Thyroid gland (tissue), 4 donors: ENCODE measurements at regions not wholly inside any gene's neighbourhood (a gene's known extent, or its start where the extent isn't known, plus 50 kb on each side); places are given as distances from the start of the nearest gene placed in this dataset.

ENCODE experiments used
- DNase-seq, 2 donors: peaks; one replicate each; pipeline ENCODE4 v3.0.0-alpha.2; 2019
- H3K27ac ChIP-seq, 3 donors: fragments of 200-600 bp; sonication (generic); 1 replicate in 2 of 3; 2 replicates in 1 of 3; pipeline ENCODE4 v1.5.1; 2016 to 2019; ENCODE audit warnings: mild to moderate bottlenecking in 1 of 3, moderate library complexity in 1 of 3
- H3K27me3 ChIP-seq: fragments of 200-600 bp; sonication (generic); one replicate; pipeline ENCODE4 v1.5.1; 2019
- H3K36me3 ChIP-seq, 2 donors: fragments of 200-600 bp; sonication (generic); one replicate each; pipeline ENCODE4 v1.5.1; 2016 to 2019
- H3K4me1 ChIP-seq, 2 donors: fragments of 200-600 bp; sonication (generic); one replicate each; pipeline ENCODE4 v1.5.1; 2017 to 2019
- H3K4me3 ChIP-seq, 3 donors: fragments of 200-600 bp; sonication (generic); replicated peaks in 1 of 3; 1 replicate in 2 of 3; 2 replicates in 1 of 3; pipeline ENCODE4 v1.5.1; 2016; ENCODE audit warnings: mild to moderate bottlenecking in 1 of 3
- H3K9me3 ChIP-seq: fragments of 200-600 bp; sonication (generic); one replicate; pipeline ENCODE4 v1.5.1; 2017
- POLR2A ChIP-seq, 2 donors: fragments of 450-650 bp; IDR thresholded peaks; one replicate each; pipeline ENCODE4 v1.6.1; 2017; ENCODE audit warnings: antibody characterized with exemption in 2 of 2, mild to moderate bottlenecking in 2 of 2, moderate library complexity in 1 of 2
- WGBS, 2 donors: methylation state at CpG; one replicate each; pipeline ENCODE4 v1.1.5; 2017; 5-methylcytosine and 5-hydroxymethylcytosine counted together
- intact Hi-C: fragments of 100-400 bp; cut with DNase I; formaldehyde crosslinking; loops from one replicate; pipeline ENCODE4 v1.15.1; 2023
- TF ChIP-seq, protein P1 (sequence below), 6 experiments: fragments of 200-600 bp in 3 of 6; fragments of 450-650 bp in 3 of 6; sonication (generic) in 3 of 6; IDR thresholded peaks; one replicate each; pipeline ENCODE4 v1.5.1; 2016 to 2019; ENCODE audit warnings: antibody characterized with exemption in 6 of 6, mild to moderate bottlenecking in 2 of 6, inconsistent platforms in 1 of 6, moderate library complexity in 1 of 6

DNA sequence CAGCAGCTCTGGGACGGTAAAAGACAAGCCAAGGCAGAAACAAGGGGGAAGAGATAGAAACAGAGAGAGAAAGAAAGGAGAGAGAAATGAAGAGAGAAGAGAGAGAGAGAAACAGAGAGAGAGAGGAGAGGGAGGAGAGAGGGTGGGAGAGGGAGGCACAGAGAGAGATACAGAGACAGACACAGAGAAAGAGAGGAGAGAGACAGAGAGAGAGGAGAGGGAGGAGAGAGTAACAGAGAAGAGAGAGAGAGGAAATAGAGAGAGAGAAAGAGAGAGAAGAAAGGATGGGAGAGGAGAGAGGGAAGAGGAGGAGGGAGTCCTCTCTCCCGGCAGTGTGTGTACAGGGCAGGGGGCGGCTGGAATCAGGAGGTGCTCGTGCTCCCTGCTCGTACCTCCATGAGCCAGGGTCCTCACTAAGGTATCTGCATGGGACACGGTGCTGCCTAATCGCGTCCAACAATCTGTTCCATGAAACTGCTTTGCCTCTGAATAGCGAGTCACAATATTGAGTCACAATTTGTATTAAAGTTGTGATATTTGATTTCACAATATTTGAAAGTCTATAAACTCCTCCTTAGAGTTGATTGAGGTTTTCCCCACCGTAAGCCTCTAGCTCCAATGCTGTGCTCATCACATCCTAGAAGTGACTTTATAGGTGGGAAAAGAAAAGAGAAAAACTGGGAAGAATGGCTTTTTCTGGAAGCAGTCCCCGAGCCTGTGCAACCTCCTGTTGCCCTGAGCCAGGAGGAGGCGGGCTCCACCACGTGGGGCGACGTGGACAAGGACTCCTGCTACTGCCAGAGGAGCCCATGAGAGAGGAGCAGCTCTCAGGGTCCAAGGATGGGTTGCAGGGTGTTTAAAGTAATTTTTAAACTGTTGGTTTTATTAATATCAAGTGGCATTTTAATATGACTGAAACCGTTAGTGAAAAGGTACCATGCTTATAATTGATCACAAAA lies 81.7 kb upstream of the ARHGEF7 start:
- Histone ChIP-seq H3K9me3 (no peaks in the 10 kb centered on the region), H3K4me3 (no peak overlapping the region), H3K36me3 (no peaks in the 10 kb centered on the region), H3K4me1 (no peaks in the 10 kb centered on the region), H3K27me3 (no peaks in the 10 kb centered on the region), H3K27ac (no peak overlapping the region)
- 59 to 64% methylated on average over 15 of the region's 16 CpGs for WGBS, 2 donors
- TF ChIP-seq, protein P1, sequence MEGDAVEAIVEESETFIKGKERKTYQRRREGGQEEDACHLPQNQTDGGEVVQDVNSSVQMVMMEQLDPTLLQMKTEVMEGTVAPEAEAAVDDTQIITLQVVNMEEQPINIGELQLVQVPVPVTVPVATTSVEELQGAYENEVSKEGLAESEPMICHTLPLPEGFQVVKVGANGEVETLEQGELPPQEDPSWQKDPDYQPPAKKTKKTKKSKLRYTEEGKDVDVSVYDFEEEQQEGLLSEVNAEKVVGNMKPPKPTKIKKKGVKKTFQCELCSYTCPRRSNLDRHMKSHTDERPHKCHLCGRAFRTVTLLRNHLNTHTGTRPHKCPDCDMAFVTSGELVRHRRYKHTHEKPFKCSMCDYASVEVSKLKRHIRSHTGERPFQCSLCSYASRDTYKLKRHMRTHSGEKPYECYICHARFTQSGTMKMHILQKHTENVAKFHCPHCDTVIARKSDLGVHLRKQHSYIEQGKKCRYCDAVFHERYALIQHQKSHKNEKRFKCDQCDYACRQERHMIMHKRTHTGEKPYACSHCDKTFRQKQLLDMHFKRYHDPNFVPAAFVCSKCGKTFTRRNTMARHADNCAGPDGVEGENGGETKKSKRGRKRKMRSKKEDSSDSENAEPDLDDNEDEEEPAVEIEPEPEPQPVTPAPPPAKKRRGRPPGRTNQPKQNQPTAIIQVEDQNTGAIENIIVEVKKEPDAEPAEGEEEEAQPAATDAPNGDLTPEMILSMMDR (IDR thresholded peaks at IDR 0.05) = no peak
- no peak for TF ChIP-seq POLR2A (IDR thresholded peaks at IDR 0.05)
- intact Hi-C loops = no loop called here
- DNase-seq = no peak

DNA sequence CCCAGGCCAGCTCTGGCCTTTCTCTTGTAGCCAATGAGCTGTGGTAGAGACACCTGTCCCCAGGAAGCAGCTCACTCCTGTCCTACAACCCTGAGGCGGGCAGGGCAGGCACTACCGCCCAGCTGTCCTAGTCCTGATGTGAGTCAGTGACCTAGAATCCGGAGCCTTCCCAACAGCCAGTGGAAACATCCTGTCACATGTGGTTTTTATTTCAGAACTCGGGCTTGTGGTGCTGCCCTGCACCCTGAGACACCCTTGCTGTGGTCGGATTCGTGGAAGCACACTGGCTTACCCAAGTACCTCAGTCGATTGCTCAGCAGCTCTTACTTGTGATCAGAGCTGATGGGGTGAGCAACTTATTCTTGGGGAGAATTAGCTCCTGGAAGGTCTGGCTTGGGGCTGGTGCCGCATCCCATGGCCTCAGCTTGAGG lies 83.6 kb upstream of the ARHGEF7 start:
- Histone ChIP-seq H3K4me3 (no peak overlapping the region), H3K27ac (no peak overlapping the region), H3K27me3 (no peaks in the 10 kb centered on the region), H3K9me3 (no peaks in the 10 kb centered on the region), H3K36me3 (no peaks in the 10 kb centered on the region), H3K4me1 (no peaks in the 10 kb centered on the region)
- DNase-seq = no peak
- no peak for TF ChIP-seq POLR2A (IDR thresholded peaks at IDR 0.05)
- TF ChIP-seq, protein P1 (IDR thresholded peaks at IDR 0.05) = no peak
- intact Hi-C loops = no loop called here
- 76 to 77% methylated on average over 6 to 8 of the region's 8 CpGs for WGBS, 2 donors

- TF ChIP-seq POLR2A (IDR thresholded peaks at IDR 0.05) = no peak
- TF ChIP-seq, protein P1 (IDR thresholded peaks at IDR 0.05) = no peak
- no peak for DNase-seq
- Histone ChIP-seq H3K27ac (no peak overlapping the region), H3K27me3 (no peaks in the 10 kb centered on the region), H3K36me3 (no peaks in the 10 kb centered on the region), H3K4me1 (no peaks in the 10 kb centered on the region), H3K9me3 (no peaks in the 10 kb centered on the region), H3K4me3 (no peak overlapping the region)
- 88 to 93% methylated on average over 15 to 29 of the region's 29 CpGs for WGBS, 2 donors
- intact Hi-C loops = no loop called here
Observed at GRCh38 chr13:111029957-111030609, 85.0 kb upstream of the ARHGEF7 start.

DNA sequence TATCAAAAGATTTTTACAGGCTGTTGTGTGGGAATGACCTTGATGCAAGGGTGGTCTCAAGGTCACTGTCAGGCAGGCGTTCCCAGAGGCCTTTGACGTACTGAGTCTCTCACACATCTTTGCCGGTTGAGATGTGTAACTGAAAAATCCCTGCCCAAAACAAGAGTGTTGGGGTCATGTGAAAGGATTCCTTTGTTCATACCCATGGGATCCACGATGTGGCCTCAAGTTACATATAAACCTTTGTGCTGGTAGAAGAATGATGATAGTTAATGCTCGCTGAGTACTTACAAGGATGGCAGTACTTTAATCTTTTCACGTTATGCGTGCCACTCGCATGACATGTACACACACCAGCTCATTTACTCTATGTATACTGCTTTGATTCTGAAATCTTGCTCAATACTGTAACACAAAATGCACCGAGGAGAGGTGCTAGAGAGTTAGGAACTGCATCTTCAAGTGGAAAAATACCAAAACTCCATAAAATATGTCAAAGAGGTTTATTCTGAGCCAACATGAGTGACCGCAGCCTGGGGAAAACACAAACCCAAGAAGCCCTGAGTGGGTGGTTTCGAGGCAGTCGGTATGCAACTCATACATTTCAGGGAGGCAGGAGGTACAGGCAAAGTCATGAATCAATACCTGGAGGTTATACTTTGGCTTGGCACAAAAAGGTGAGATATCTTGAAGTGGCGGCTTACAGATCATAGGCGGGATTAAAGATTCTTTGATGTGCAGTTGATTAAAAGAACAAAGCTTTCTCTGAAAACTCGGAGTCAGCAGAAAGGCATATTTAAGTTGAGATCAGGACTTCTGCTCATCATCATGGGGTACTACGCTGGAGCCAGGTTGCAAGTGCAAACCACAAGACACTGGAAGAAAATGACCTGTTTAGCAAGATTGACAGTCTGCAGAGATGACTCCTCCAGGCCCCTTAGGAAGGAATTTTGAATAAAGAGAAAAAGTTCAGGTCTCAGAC lies 87.4 kb upstream of the ARHGEF7 start:
- intact Hi-C loops = no loop called here
- H3K4me3 ChIP-seq = no peak overlapping the region
- TF ChIP-seq, protein P1 (IDR thresholded peaks at IDR 0.05) = no peak
- TF ChIP-seq POLR2A (IDR thresholded peaks at IDR 0.05) = no peak
- H3K9me3 ChIP-seq = no peaks in the 10 kb centered on the region
- 76 to 81% methylated on average over 16 of the region's 16 CpGs for WGBS, 2 donors
- H3K27me3 ChIP-seq = no peaks in the 10 kb centered on the region
- no peaks in the 10 kb centered on the region for H3K36me3 ChIP-seq
- H3K4me1 ChIP-seq = no peaks in the 10 kb centered on the region
- DNase-seq = no peak
- no peak overlapping the region for H3K27ac ChIP-seq
